ENCODE measurements at regions not wholly inside any gene's neighbourhood (a gene's known extent, or its start where the extent isn't known, plus 50 kb on each side); places are given as distances from the start of the nearest gene placed in this dataset.

GRCh38 chr14:89588016-89588415 lies 171.0 kb upstream of the FOXN3 start:
- TF ChIP-seq POLR2A (IDR thresholded peaks at IDR 0.05) (no peak), CTCF (IDR thresholded peaks at IDR 0.05) (no peak)
